WTC11 (cell line): ENCODE measurements at regions not wholly inside any gene's neighbourhood (a gene's known extent, or its start where the extent isn't known, plus 50 kb on each side); places are given as distances from the start of the nearest gene placed in this dataset.

Experiments
- CTCF ChIP-seq: fragments of 200-600 bp; IDR thresholded peaks from 2 replicates; pipeline ENCODE4 v1.8.0; 2022; ENCODE audit warnings: antibody characterized with exemption
- GABPB1 ChIP-seq: sonication (generic); formaldehyde crosslinking; IDR thresholded peaks from 2 replicates; pipeline ENCODE4 v1.8.1; 2023; ENCODE audit warnings: mild to moderate bottlenecking, missing genetic modification reagents
- MAX ChIP-seq: sonication (generic); formaldehyde crosslinking; IDR thresholded peaks from 2 replicates; pipeline ENCODE4 v1.8.0; 2022; ENCODE audit warnings: mild to moderate bottlenecking, missing genetic modification reagents
- TEAD4 ChIP-seq: sonication (generic); formaldehyde crosslinking; IDR thresholded peaks from 2 replicates; pipeline ENCODE4 v1.8.0; 2022; ENCODE audit warnings: mild to moderate bottlenecking, missing genetic modification reagents
- ZNF423 ChIP-seq: fragments of 250-450 bp; sonication (Bioruptor Pico); IDR thresholded peaks from 2 replicates; pipeline ENCODE4 v2.1.2; 2022; ENCODE audit warnings: mild to moderate bottlenecking, moderate library complexity
- ZNF512 ChIP-seq: sonication (generic); formaldehyde crosslinking; IDR thresholded peaks from 2 replicates; pipeline ENCODE4 v1.8.1; 2022; ENCODE audit warnings: missing genetic modification reagents, borderline replicate concordance
- ZSCAN18 ChIP-seq: fragments of 250-450 bp; sonication (Bioruptor Pico); IDR thresholded peaks from 2 replicates; pipeline ENCODE4 v2.1.2; 2022; ENCODE audit warnings: mild to moderate bottlenecking, moderate library complexity

GRCh38 chr10:78365694-78366093 is 332.0 kb downstream of the RPS24 start:
- TF ChIP-seq MAX (no peak), ZNF512 (CRISPR knock-in tag) (no peak), GABPB1 (CRISPR knock-in tag) (no peak), CTCF (no peak), TEAD4 (CRISPR knock-in tag) (no peak), ZNF423 (CRISPR knock-in tag) (no peak), ZSCAN18 (CRISPR knock-in tag) (no peak)
